ENCODE measurements at regions not wholly inside any gene's neighbourhood (a gene's known extent, or its start where the extent isn't known, plus 50 kb on each side); places are given as distances from the start of the nearest gene placed in this dataset.

DNA sequence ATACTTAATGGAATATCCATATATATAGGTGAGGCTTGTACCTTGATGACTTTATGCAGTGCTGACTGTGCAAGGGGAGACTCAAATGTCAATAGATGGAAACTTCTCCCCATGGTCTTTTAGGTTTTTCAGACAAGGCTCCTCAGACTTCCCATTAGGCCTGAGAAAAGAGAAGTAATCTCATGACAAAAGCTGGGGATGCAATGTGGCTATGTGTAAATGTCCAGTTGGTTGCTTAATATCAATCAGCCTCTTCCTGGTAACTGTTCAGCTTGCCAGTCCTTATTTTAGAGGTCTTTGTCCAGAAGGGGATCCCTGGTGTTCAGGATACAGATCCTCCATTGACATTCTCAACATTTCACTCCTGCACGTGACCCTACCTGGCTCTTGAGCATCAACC, 621.1 kb upstream of the CDH18 start:
- no peak for TF ChIP-seq POLR2AphosphoS5 (IDR thresholded peaks at IDR 0.05; ENCODE audit: low read depth, low read length)
- TF ChIP-seq POU2F2 (IDR thresholded peaks at IDR 0.05; ENCODE audit: low read depth, low read length) = no peak
- no peak for DNase-seq (ENCODE audit: insufficient read length, low spot score)

DNA sequence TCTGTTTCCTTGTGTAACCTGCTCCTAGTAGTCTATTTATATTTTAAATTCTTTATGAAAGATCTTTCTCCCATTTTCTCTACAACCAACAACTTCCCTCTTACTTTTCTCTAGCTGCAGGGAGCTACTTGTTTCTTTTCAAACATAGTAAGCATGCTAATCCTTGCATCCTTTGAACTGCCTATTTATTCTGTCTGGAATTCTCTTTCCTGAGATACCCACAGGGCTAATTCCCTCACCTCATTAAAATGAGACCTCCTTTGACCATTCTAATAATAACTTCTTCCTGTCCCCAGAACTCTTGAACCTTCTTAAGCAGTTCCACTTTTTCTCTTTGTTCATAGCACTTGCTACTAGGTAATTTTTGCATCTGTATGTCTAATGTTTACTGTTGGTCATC, 620.6 kb upstream of the CDH18 start:
- no peak for FAIRE-seq
- no peak for DNase-seq (ENCODE audit: insufficient read length, low spot score)
- no peak for TF ChIP-seq POU2F2 (IDR thresholded peaks at IDR 0.05; ENCODE audit: low read depth, low read length)
- TF ChIP-seq SPI1 (IDR thresholded peaks at IDR 0.05; ENCODE audit: low read depth, low read length) = no peak
- no peak for TF ChIP-seq PAX5 (IDR thresholded peaks at IDR 0.05; ENCODE audit: insufficient read depth, low read length, severe bottlenecking)

More for the DNA sequence above, 621.1 kb upstream of the CDH18 start:
- FAIRE-seq = no peak

DNA sequence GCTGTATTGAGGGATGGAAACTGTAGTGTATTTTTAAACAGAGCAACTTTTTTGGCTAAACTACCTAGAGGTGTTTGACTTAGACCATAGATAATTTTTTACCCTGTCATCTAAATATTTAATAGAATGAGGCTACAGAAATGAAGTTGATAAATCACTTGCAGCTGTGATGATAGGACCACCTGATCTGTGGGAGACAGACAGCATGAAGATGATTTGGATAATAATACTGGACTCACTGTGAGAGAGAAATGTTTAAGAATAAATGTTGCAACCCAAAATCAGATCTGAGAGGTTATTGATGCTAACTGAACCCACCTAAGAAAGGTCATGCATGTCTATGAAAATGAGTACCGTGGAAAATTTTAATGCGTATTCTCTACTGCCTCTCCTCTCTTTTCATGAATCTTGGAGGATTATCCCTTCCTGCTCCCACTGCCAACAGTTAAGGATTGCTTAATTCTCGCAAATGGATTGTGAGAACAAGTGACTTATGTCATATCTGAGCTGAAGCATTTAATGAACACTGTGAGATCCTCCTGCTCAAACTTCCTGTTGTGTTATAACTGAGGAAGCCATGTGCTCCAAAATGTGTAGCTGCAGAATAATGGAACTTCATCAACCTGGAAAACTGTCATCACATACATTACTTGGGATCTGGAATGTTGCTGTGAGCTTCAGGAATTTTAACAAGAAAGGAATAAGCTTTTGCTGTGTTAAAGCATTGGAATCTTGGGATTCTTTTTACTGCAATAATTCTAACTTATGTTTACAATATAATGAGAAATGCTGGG, 617.9 kb upstream of the CDH18 start:
- DNase-seq (ENCODE audit: insufficient read length, low spot score) = no peak
- FAIRE-seq = no peak
- no peak for TF ChIP-seq POLR2A (IDR thresholded peaks at IDR 0.05; ENCODE audit: low read depth, low read length)
- TF ChIP-seq POU2F2 (IDR thresholded peaks at IDR 0.05; ENCODE audit: low read depth, low read length) = no peak
- no peak for TF ChIP-seq POLR2AphosphoS5 (IDR thresholded peaks at IDR 0.05; ENCODE audit: low read depth, low read length)
- no peak for TF ChIP-seq PAX5 (IDR thresholded peaks at IDR 0.05; ENCODE audit: insufficient read depth, low read length, severe bottlenecking)

DNA sequence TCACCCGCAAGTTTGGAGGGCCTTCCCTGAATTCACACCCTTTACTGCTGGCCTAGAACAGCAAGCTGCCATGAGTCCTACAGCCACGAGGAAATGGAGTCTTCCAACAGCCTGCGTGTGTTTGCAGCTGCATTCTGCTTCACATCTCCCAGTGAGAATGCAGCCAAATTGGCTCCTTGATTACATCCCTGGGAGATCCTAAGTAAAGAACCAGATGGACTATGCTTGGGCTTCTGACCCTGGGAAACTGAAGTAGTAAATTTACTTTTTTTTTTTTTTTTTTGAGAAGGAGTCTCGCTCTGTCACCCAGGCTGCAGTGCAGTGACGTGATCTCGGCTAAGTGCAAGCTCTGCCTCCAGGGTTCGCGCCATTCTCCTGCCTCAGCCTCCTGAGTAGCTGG, 617.0 kb upstream of the CDH18 start:
- TF ChIP-seq SPI1 (IDR thresholded peaks at IDR 0.05; ENCODE audit: low read depth, low read length) = no peak
- no peak for TF ChIP-seq POLR2AphosphoS5 (IDR thresholded peaks at IDR 0.05; ENCODE audit: low read depth, low read length)
- TF ChIP-seq POLR2A (IDR thresholded peaks at IDR 0.05; ENCODE audit: low read depth, low read length) = no peak
- no peak for TF ChIP-seq PAX5 (IDR thresholded peaks at IDR 0.05; ENCODE audit: insufficient read depth, low read length, severe bottlenecking)
- no peak for TF ChIP-seq TAF1 (IDR thresholded peaks at IDR 0.05; ENCODE audit: low read depth, low read length)
- no peak for TF ChIP-seq POU2F2 (IDR thresholded peaks at IDR 0.05; ENCODE audit: low read depth, low read length)
- FAIRE-seq (no peak), DNase-seq (ENCODE audit: insufficient read length, low spot score) (no peak)

DNA sequence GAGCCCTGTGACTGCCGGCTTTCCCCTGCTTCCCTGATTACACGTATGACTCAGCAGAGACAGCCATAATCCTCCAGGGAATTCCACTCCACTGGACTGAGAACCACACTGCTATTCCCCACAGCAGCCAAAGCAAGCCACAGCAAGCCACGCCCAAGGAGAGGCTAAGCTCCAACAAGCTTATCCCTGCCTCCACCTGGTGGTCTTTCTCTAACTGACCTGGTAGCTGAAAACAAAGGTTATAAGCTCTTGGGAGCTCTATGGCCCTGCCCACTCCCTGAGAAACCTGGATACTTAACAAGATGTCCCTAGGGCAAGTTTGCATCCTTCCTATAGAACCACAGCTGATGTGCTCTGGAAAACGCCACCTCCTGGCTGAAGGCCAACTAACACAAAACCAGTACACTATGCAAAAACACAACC, 613.7 kb upstream of the CDH18 start:
- FAIRE-seq = no peak
- no peak for TF ChIP-seq POLR2A (IDR thresholded peaks at IDR 0.05; ENCODE audit: low read depth, low read length)
- TF ChIP-seq PAX5 (IDR thresholded peaks at IDR 0.05; ENCODE audit: insufficient read depth, low read length, severe bottlenecking) = no peak
- TF ChIP-seq SPI1 (IDR thresholded peaks at IDR 0.05; ENCODE audit: low read depth, low read length) = no peak
- no peak for TF ChIP-seq POLR2AphosphoS5 (IDR thresholded peaks at IDR 0.05; ENCODE audit: low read depth, low read length)
- TF ChIP-seq TAF1 (IDR thresholded peaks at IDR 0.05; ENCODE audit: low read depth, low read length) = no peak
- TF ChIP-seq POU2F2 (IDR thresholded peaks at IDR 0.05; ENCODE audit: low read depth, low read length) = no peak

DNA sequence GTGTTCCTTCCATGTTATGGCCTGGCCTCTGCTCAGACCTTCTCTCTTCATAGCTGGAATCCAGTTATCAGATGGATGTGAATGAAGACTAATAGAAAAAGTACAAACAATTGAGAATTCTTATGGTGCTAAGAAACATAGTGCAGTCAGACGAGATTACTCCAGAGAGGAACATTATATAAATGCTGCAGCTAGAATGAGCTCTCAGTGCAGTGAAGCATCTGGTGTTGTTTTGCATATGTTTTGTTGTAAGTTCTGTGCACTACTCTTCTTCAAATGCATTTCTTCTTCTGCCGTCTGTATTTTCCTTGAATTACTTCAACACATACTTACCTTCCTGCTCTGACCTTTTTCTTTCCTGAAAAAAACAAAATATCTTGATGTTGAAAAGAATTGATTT, 602.4 kb upstream of the CDH18 start:
- FAIRE-seq = no peak
- no peak for DNase-seq (ENCODE audit: insufficient read length, low spot score)
- no peak for TF ChIP-seq SPI1 (IDR thresholded peaks at IDR 0.05; ENCODE audit: low read depth, low read length)
- TF ChIP-seq POU2F2 (IDR thresholded peaks at IDR 0.05; ENCODE audit: low read depth, low read length) = no peak
- no peak for TF ChIP-seq POLR2AphosphoS5 (IDR thresholded peaks at IDR 0.05; ENCODE audit: low read depth, low read length)
- no peak for TF ChIP-seq PAX5 (IDR thresholded peaks at IDR 0.05; ENCODE audit: insufficient read depth, low read length, severe bottlenecking)
- TF ChIP-seq TAF1 (IDR thresholded peaks at IDR 0.05; ENCODE audit: low read depth, low read length) = no peak
- TF ChIP-seq POLR2A (IDR thresholded peaks at IDR 0.05; ENCODE audit: low read depth, low read length) = no peak

More for the DNA sequence above, 613.7 kb upstream of the CDH18 start:
- no peak for DNase-seq (ENCODE audit: insufficient read length, low spot score)

DNA sequence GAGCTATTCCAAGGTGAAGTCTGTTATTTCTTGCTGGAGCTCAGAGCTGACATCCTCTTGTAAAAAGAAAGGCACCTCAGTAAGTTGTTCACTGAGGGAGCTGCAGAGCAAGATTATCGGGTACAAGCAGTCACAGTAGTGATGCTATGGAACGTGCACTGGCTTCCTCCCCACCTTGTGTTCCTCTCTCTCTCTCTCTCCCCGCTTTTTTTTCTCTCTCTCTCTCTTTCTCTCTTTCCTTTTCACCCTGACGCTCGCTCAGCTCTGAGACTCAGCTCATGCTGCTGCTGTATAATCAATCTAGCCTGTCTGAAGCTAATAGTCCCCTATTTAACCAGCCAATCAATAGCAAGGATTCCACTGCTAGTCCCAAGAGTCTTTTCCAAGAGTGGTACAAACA, 587.6 kb upstream of the CDH18 start:
- DNase-seq (ENCODE audit: insufficient read length, low spot score) (no peak), FAIRE-seq (no peak)
- TF ChIP-seq PAX5 (IDR thresholded peaks at IDR 0.05; ENCODE audit: insufficient read depth, low read length, severe bottlenecking) (no peak), POLR2AphosphoS5 (IDR thresholded peaks at IDR 0.05; ENCODE audit: low read depth, low read length) (no peak), TAF1 (IDR thresholded peaks at IDR 0.05; ENCODE audit: low read depth, low read length) (no peak)

DNA sequence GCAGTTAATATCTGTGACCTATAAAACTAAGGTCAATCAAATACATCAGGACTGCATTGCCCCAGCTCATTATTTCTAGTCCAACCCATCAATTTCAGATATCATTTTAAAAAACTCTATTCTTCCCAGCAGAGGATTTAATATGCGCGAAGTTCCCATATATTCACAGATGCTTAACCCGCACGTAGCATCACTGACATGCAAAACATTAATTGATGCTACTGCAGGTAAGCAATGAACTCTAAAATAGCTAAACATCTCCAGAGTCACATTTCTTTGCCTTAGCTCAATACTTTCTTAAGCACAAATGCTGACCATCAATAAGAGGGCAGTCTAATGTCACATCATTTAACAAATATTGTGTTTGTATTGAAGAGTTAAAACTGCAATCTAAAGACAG, 586.6 kb upstream of the CDH18 start:
- no peak for FAIRE-seq
- no peak for DNase-seq (ENCODE audit: insufficient read length, low spot score)
- no peak for TF ChIP-seq PAX5 (IDR thresholded peaks at IDR 0.05; ENCODE audit: insufficient read depth, low read length, severe bottlenecking)
- TF ChIP-seq POLR2AphosphoS5 (IDR thresholded peaks at IDR 0.05; ENCODE audit: low read depth, low read length) = no peak
- TF ChIP-seq TAF1 (IDR thresholded peaks at IDR 0.05; ENCODE audit: low read depth, low read length) = no peak

DNA sequence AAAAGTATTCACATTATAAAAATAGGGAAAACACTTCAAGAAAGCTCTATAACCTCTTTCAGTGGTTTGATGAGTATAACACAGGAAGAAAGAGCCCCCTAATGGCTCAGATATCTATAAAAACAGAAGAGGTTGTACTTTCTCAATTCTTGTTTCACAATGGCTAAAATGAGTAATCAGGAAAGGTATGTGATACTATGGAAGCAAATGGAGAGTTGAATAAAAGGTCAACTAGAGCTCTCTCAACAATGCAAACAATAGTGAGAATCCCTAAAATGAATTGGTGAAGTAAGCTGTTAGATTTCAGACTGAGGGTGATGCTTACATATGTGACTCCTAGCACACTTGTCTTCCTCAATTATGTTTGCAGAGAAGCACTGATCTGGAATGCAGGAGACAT, 584.6 kb upstream of the CDH18 start:
- DNase-seq (ENCODE audit: insufficient read length, low spot score) (no peak), FAIRE-seq (no peak)
- no peak for TF ChIP-seq PAX5 (IDR thresholded peaks at IDR 0.05; ENCODE audit: insufficient read depth, low read length, severe bottlenecking)
- TF ChIP-seq TAF1 (IDR thresholded peaks at IDR 0.05; ENCODE audit: low read depth, low read length) = no peak
- TF ChIP-seq POLR2AphosphoS5 (IDR thresholded peaks at IDR 0.05; ENCODE audit: low read depth, low read length) = no peak
- no peak for TF ChIP-seq SPI1 (IDR thresholded peaks at IDR 0.05; ENCODE audit: low read depth, low read length)
- TF ChIP-seq POLR2A (IDR thresholded peaks at IDR 0.05; ENCODE audit: low read depth, low read length) = no peak
- no peak for TF ChIP-seq POU2F2 (IDR thresholded peaks at IDR 0.05; ENCODE audit: low read depth, low read length)

DNA sequence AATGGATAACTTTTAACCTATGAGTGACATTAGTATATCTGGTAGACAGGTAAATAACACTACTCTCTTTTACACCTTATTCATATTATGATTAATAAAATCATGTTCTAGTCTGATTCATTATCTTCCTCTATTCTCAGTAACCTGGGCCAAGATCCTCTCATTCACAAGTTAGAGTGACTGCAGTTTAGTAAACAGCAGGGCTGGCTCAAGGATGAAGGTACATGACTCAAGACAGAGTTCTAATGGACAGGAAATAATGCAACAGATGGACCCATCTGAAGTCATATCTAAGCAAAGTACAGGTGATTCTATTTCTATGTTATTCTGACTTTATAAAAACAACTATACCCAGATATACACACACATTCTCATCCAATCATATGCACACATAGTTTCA, 582.5 kb upstream of the CDH18 start:
- FAIRE-seq = no peak
- TF ChIP-seq POLR2AphosphoS5 (IDR thresholded peaks at IDR 0.05; ENCODE audit: low read depth, low read length) (no peak), POLR2A (IDR thresholded peaks at IDR 0.05; ENCODE audit: low read depth, low read length) (no peak), PAX5 (IDR thresholded peaks at IDR 0.05; ENCODE audit: insufficient read depth, low read length, severe bottlenecking) (no peak), TAF1 (IDR thresholded peaks at IDR 0.05; ENCODE audit: low read depth, low read length) (no peak), POU2F2 (IDR thresholded peaks at IDR 0.05; ENCODE audit: low read depth, low read length) (no peak), SPI1 (IDR thresholded peaks at IDR 0.05; ENCODE audit: low read depth, low read length) (no peak)
- DNase-seq (ENCODE audit: insufficient read length, low spot score) = no peak

Measured in GM12891 (cell line).